ENCODE measurements at regions not wholly inside any gene's neighbourhood (a gene's known extent, or its start where the extent isn't known, plus 50 kb on each side); places are given as distances from the start of the nearest gene placed in this dataset.

DNA sequence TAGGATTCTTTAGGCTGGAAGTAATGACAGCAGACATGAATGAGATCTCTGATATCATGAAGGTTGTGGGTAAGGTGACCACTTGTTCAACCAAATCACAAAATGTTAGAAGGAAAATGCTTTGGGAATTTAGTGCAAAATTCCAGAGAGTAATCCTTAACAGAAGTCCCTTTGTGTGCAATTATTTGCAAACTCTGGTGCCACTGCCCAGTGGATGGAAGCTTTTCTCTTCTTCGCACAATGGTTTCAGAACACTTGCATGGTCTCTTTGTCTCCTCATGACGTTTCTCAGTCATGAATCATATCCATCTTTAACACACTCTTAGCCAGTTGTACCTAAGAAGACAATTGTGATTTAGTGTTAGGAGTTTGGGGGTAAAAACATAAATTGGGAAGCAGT is 570.4 kb upstream of the ANKRD30A start:
- no TSS peak for BruUV-seq (replicated peaks)
- intact Hi-C loops (cut with micrococcal nuclease; ENCODE audit: unreplicated experiment): no loop called here
- no peak for TF ChIP-seq EZH2 (IDR thresholded peaks at IDR 0.05; ENCODE audit: borderline replicate concordance, low read depth, low read length, poor library complexity, severe bottlenecking)
- no peak for TF ChIP-seq CTCF (conservative IDR thresholded peaks at IDR 0.05; ENCODE audit: low read depth, low read length)
- POLR2A ChIA-PET (ENCODE audit: low non-redundant PET): interaction anchor here (0.6 kb wide), 1 partner anchor 1261 kb away, joined by 3 read pairs; no protein-coding TSS in a partner anchor
- Histone ChIP-seq H3K36me3 (ENCODE audit: insufficient read depth, low read length, poor library complexity, severe bottlenecking) (no peaks in the 10 kb centered on the region), H3K4me1 (ENCODE audit: insufficient read depth, low read length, poor library complexity, severe bottlenecking) (no peaks in the 10 kb centered on the region), H3K9me3 (ENCODE audit: low read depth, low read length, poor library complexity, severe bottlenecking) (no peaks in the 10 kb centered on the region), H3K4me3 (ENCODE audit: low read depth, low read length, poor library complexity, severe bottlenecking) (no peak overlapping the region), H3K27ac (ENCODE audit: low read depth, low read length, poor library complexity, severe bottlenecking) (no peak overlapping the region), H3K27me3 (replicated peaks; ENCODE audit: insufficient read depth, low read depth, low read length, poor library complexity) (no peaks in the 10 kb centered on the region)
- CTCF ChIA-PET: no interaction called here
- no peak for DNase-seq (ENCODE audit: low spot score)

DNA sequence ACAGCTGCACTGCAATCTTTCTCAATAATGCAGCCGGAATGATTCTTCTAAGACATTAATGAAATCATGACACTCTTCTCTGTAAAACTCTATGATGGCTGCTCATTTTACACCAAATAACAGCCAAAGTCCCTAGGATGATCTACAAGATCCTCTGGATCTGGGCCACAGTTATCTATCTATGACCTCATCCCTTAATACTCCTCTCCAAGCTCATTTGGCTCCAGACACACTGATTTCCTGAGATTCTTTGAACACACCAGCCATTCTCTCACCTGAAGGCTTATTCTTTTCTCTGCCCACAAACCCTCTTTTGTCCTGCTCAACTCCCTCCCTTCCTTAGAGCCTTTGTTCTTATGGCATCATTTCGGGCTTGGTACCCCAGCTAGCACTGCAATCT is 577.4 kb upstream of the ANKRD30A start:
- ChIA-PET POLR2A (ENCODE audit: low non-redundant PET) (no interaction called here), CTCF (no interaction called here)
- no TSS peak for BruUV-seq (replicated peaks)
- H3K27ac ChIP-seq (ENCODE audit: low read depth, low read length, poor library complexity, severe bottlenecking): no peak overlapping the region
- intact Hi-C loops (cut with micrococcal nuclease; ENCODE audit: unreplicated experiment): no loop called here
- TF ChIP-seq CTCF (conservative IDR thresholded peaks at IDR 0.05; ENCODE audit: low read depth, low read length): no peak
- TF ChIP-seq EZH2 (IDR thresholded peaks at IDR 0.05; ENCODE audit: borderline replicate concordance, low read depth, low read length, poor library complexity, severe bottlenecking): no peak
- no peaks in the 10 kb centered on the region for H3K36me3 ChIP-seq (ENCODE audit: insufficient read depth, low read length, poor library complexity, severe bottlenecking)
- H3K27me3 ChIP-seq (replicated peaks; ENCODE audit: insufficient read depth, low read depth, low read length, poor library complexity): no peaks in the 10 kb centered on the region
- no peak overlapping the region for H3K4me3 ChIP-seq (ENCODE audit: low read depth, low read length, poor library complexity, severe bottlenecking)
- no peak for DNase-seq (ENCODE audit: low spot score)
- no peaks in the 10 kb centered on the region for H3K9me3 ChIP-seq (ENCODE audit: low read depth, low read length, poor library complexity, severe bottlenecking)
- H3K4me1 ChIP-seq (ENCODE audit: insufficient read depth, low read length, poor library complexity, severe bottlenecking): no peaks in the 10 kb centered on the region

DNA sequence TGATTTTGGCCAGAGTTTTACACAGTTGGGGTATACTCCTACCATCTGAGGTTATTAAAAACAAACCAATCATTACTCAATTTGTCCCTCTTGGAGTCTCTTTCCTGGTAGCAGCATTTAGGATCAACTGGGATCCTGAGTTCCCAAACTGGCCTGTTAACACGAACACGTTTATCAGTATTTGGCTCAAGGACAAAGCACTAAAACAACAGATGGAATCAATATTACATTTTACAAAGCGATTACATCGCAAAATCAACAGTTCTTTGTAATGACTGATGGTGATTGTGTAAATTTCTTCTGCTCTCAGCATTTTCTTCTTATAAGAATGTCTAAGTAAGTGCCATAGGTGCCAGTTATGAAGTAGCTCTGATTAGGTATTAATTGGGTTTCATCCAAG is 582.9 kb upstream of the ANKRD30A start:
- intact Hi-C loops (cut with micrococcal nuclease; ENCODE audit: unreplicated experiment): no loop called here
- H3K4me1 ChIP-seq (ENCODE audit: insufficient read depth, low read length, poor library complexity, severe bottlenecking): peaks cover 16% of the 10 kb centered on the region
- CTCF ChIA-PET: interaction anchor here (0.7 kb wide), 1 partner anchor 217 kb away, joined by 8 read pairs; no protein-coding TSS in a partner anchor
- POLR2A ChIA-PET (ENCODE audit: low non-redundant PET): interaction anchor here (0.6 kb wide), 1 partner anchor 1010 kb away, joined by 3 read pairs; no protein-coding TSS in a partner anchor
- H3K9me3 ChIP-seq (ENCODE audit: low read depth, low read length, poor library complexity, severe bottlenecking): no peaks in the 10 kb centered on the region
- no peak for DNase-seq (ENCODE audit: low spot score)
- TF ChIP-seq CTCF (conservative IDR thresholded peaks at IDR 0.05; ENCODE audit: low read depth, low read length) (no peak), EZH2 (IDR thresholded peaks at IDR 0.05; ENCODE audit: borderline replicate concordance, low read depth, low read length, poor library complexity, severe bottlenecking) (no peak)
- no peak overlapping the region for H3K27ac ChIP-seq (ENCODE audit: low read depth, low read length, poor library complexity, severe bottlenecking)
- no peak overlapping the region for H3K4me3 ChIP-seq (ENCODE audit: low read depth, low read length, poor library complexity, severe bottlenecking)
- H3K27me3 ChIP-seq (replicated peaks; ENCODE audit: insufficient read depth, low read depth, low read length, poor library complexity): no peaks in the 10 kb centered on the region
- H3K36me3 ChIP-seq (ENCODE audit: insufficient read depth, low read length, poor library complexity, severe bottlenecking): no peaks in the 10 kb centered on the region
- no TSS peak for BruUV-seq (replicated peaks)

Measured in A673 (cell line).